ENCODE measurements at regions not wholly inside any gene's neighbourhood (a gene's known extent, or its start where the extent isn't known, plus 50 kb on each side); places are given as distances from the start of the nearest gene placed in this dataset.

DNA sequence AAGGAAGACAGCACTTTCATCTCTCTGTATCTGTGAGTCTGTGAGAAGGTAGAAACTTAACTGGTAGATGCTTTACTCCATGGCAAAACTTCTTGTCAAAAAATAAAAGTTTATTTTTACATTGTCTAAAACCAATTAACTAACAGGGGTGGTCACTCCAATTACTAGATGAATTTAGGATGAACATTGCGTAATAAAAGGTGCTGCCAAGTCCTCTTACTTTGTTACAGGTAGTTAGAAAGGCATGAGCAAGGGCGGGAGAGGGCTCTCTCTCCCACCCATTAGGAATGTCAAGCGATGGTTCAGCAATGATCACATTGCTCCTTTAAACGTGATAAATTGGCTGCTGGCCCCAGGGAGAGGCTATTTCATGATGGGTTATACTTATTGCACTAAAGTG, 512.3 kb downstream of the SLITRK5 start:
- TF ChIP-seq POLR2A (IDR thresholded peaks at IDR 0.05), result no peak
- TF ChIP-seq CTCF (IDR thresholded peaks at IDR 0.05), result no peak
